Liver (tissue), 7 donors: ENCODE measurements at regions not wholly inside any gene's neighbourhood (a gene's known extent, or its start where the extent isn't known, plus 50 kb on each side); places are given as distances from the start of the nearest gene placed in this dataset.

ENCODE experiments used
- DNase-seq: peaks from one replicate; pipeline ENCODE4 v3.0.0-alpha.2; 2017; ENCODE audit warnings: low spot score
- H3K27ac ChIP-seq, 2 donors: one replicate each; pipeline ENCODE4 v1.7.0; 2013; ENCODE audit warnings: inconsistent platforms in 2 of 2, low read length in 2 of 2, control low read depth in 1 of 2, low read depth in 1 of 2, mild to moderate bottlenecking in 1 of 2
- H3K27me3 ChIP-seq, 4 donors: one replicate each; pipeline versions ENCODE4 v1.6.1 to v1.7.0; 2013; ENCODE audit warnings: low read length in 3 of 4, inconsistent platforms in 1 of 4, mild to moderate bottlenecking in 1 of 4, moderate library complexity in 1 of 4; ENCODE audit not compliant: control insufficient read depth in 4 of 4, insufficient read depth in 4 of 4
- H3K36me3 ChIP-seq, 4 donors: one replicate each; pipeline versions ENCODE4 v1.6.1 to v1.7.0; 2013; ENCODE audit warnings: low read length in 3 of 4, mild to moderate bottlenecking in 3 of 4, low read depth in 1 of 4, moderate library complexity in 1 of 4; ENCODE audit not compliant: control insufficient read depth in 4 of 4, insufficient read depth in 3 of 4
- H3K4me1 ChIP-seq, 4 donors: one replicate each; pipeline versions ENCODE4 v1.6.1 to v1.7.0; 2013; ENCODE audit warnings: low read length in 3 of 4, mild to moderate bottlenecking in 3 of 4, moderate library complexity in 1 of 4; ENCODE audit not compliant: control insufficient read depth in 4 of 4, insufficient read depth in 4 of 4
- H3K4me3 ChIP-seq, 3 donors: one replicate each; pipeline versions ENCODE4 v1.6.1 to v1.7.0; 2013; ENCODE audit warnings: low read length in 3 of 3, control low read depth in 1 of 3, low read depth in 1 of 3, mild to moderate bottlenecking in 1 of 3
- H3K9ac ChIP-seq, 2 donors: one replicate each; pipeline ENCODE4 v1.7.0; 2013; ENCODE audit warnings: low read length in 2 of 2, mild to moderate bottlenecking in 2 of 2, moderate library complexity in 2 of 2, control low read depth in 1 of 2, low read depth in 1 of 2
- H3K9me3 ChIP-seq, 4 donors: one replicate each; pipeline versions ENCODE4 v1.6.1 to v1.7.0; 2013; ENCODE audit warnings: low read length in 3 of 4; ENCODE audit not compliant: control insufficient read depth in 4 of 4
- ATF3 ChIP-seq: IDR thresholded peaks from 2 replicates; pipeline ENCODE4 v1.6.1; 2016; ENCODE audit warnings: antibody characterized with exemption
- FOXA1 ChIP-seq: IDR thresholded peaks from 2 replicates; pipeline ENCODE4 v1.6.1; 2016; ENCODE audit warnings: antibody characterized with exemption
- FOXA2 ChIP-seq: IDR thresholded peaks from 2 replicates; pipeline ENCODE4 v1.6.1; 2016; ENCODE audit warnings: antibody characterized with exemption
- GABPA ChIP-seq, 2 donors: IDR thresholded peaks in 1 of 2; conservative IDR thresholded peaks in 1 of 2; 2 replicates each; pipeline ENCODE4 v1.6.1; 2016; ENCODE audit warnings: antibody characterized with exemption in 2 of 2, mild to moderate bottlenecking in 1 of 2, moderate library complexity in 1 of 2
- HNF4A ChIP-seq, 2 donors: conservative IDR thresholded peaks; 2 replicates each; pipeline ENCODE4 v1.6.1; 2016; ENCODE audit warnings: antibody characterized with exemption in 2 of 2, mild to moderate bottlenecking in 2 of 2
- HNF4G ChIP-seq: IDR thresholded peaks from 2 replicates; pipeline ENCODE4 v1.6.1; 2016; ENCODE audit warnings: antibody characterized with exemption
- JUND ChIP-seq, 2 donors: IDR thresholded peaks; 2 replicates each; pipeline ENCODE4 v1.6.1; 2016; ENCODE audit warnings: antibody characterized with exemption in 2 of 2
- MAX ChIP-seq: IDR thresholded peaks from 2 replicates; pipeline ENCODE4 v1.6.1; 2016; ENCODE audit warnings: antibody characterized with exemption
- NR2F2 ChIP-seq: IDR thresholded peaks from 2 replicates; pipeline ENCODE4 v1.6.1; 2016; ENCODE audit warnings: antibody characterized with exemption
- RAD21 ChIP-seq, 2 donors: IDR thresholded peaks; 2 replicates each; pipeline ENCODE4 v1.6.1; 2016; ENCODE audit warnings: antibody characterized with exemption in 2 of 2, mild to moderate bottlenecking in 2 of 2
- REST ChIP-seq: IDR thresholded peaks from 2 replicates; pipeline ENCODE4 v1.6.1; 2016; ENCODE audit warnings: antibody characterized with exemption, mild to moderate bottlenecking
- SP1 ChIP-seq: IDR thresholded peaks from 2 replicates; pipeline ENCODE4 v1.6.1; 2018; ENCODE audit warnings: antibody characterized with exemption, mild to moderate bottlenecking
- TAF1 ChIP-seq: conservative IDR thresholded peaks from 2 replicates; pipeline ENCODE4 v1.6.1; 2016; ENCODE audit warnings: antibody characterized with exemption, mild to moderate bottlenecking
- ZBTB33 ChIP-seq: IDR thresholded peaks from 2 replicates; pipeline ENCODE4 v1.6.1; 2016; ENCODE audit warnings: antibody characterized with exemption
- WGBS: extraction: QIAGEN DNeasy Blood & Tissue Kit; methylation state at CpG from one replicate; pipeline ENCODE4 v1.1.7; 2013; 5-methylcytosine and 5-hydroxymethylcytosine counted together
- donor health status: healthy.
- donor health status: healthy.
- donor health status: healthy.
- donor health status: healthy.

- no peak for TF ChIP-seq REST
- no peak for TF ChIP-seq SP1
- no peak for TF ChIP-seq FOXA2
- TF ChIP-seq HNF4G, result no peak
- no peak for TF ChIP-seq TAF1
- TF ChIP-seq GABPA (IDR thresholded peaks at IDR 0.05 in 1 of 2, conservative IDR thresholded peaks at IDR 0.05 in 1 of 2), result no peak
- no peak for TF ChIP-seq HNF4A (conservative IDR thresholded peaks at IDR 0.05)
- TF ChIP-seq RAD21 (IDR thresholded peaks at IDR 0.05), result no peak
These were observed 199.4 kb downstream of the STK31 start (continued) for GRCh38 chr7:23909426-23909825.

- 35% methylated on average over 2 of the region's 2 CpGs for WGBS
- Histone ChIP-seq H3K27me3 (no peaks in the 10 kb centered on the region), H3K27ac (no peak overlapping the region), H3K4me3 (no peak overlapping the region), H3K9me3 (no peaks in the 10 kb centered on the region), H3K36me3 (no peaks in the 10 kb centered on the region), H3K9ac (no peak overlapping the region), H3K4me1 (no peaks in the 10 kb centered on the region)
- TF ChIP-seq HNF4G, result no peak
- DNase-seq, result no peak
These were observed 202.0 kb downstream of the STK31 start for GRCh38 chr7:23912065-23912464.

- WGBS, result 88% methylated on average over 2 of the region's 2 CpGs
- Histone ChIP-seq H3K9ac (no peak overlapping the region), H3K4me1 (no peaks in the 10 kb centered on the region)
These were observed 203.0 kb downstream of the STK31 start for GRCh38 chr7:23913016-23913415.

More at GRCh38 chr7:23913016-23913415, 203.0 kb downstream of the STK31 start:
- TF ChIP-seq GABPA (IDR thresholded peaks at IDR 0.05 in 1 of 2, conservative IDR thresholded peaks at IDR 0.05 in 1 of 2), result no peak
- no peak for TF ChIP-seq FOXA1
- no peak for TF ChIP-seq MAX
- TF ChIP-seq HNF4A (conservative IDR thresholded peaks at IDR 0.05), result no peak
- no peak for TF ChIP-seq ATF3
- no peak for TF ChIP-seq JUND (IDR thresholded peaks at IDR 0.05)
- no peak for TF ChIP-seq ZBTB33
- TF ChIP-seq NR2F2, result no peak
- no peak for TF ChIP-seq REST
- Histone ChIP-seq H3K36me3 (no peaks in the 10 kb centered on the region), H3K9me3 (no peaks in the 10 kb centered on the region), H3K27me3 (no peaks in the 10 kb centered on the region), H3K27ac (no peak overlapping the region), H3K4me3 (no peak overlapping the region)
- DNase-seq, result no peak
